ENCODE measurements at regions not wholly inside any gene's neighbourhood (a gene's known extent, or its start where the extent isn't known, plus 50 kb on each side); places are given as distances from the start of the nearest gene placed in this dataset.
"Not testable (repeated sequence)": the region's sequence is repeated elsewhere in the genome, so short reads cannot be mapped to it uniquely, and the experiment has no call there.

GRCh38 chr21:26233297-26233696, 62.7 kb upstream of the APP start:
- DNase-seq; intact Hi-C loops (cut with DNase I); ATAC-seq: not testable (repeated sequence)

- intact Hi-C loops (cut with DNase I); ATAC-seq; DNase-seq: not testable (repeated sequence)
Measured at GRCh38 chr21:26232491-26232890, 61.9 kb upstream of the APP start.

GRCh38 chr21:26227130-26227529, 56.6 kb upstream of the APP start:
- intact Hi-C loops (cut with DNase I): no loop called here
- DNase-seq: no peak
- ATAC-seq: no peak

GRCh38 chr21:26226724-26227123, 56.2 kb upstream of the APP start:
- ATAC-seq (no peak), DNase-seq (no peak)
- intact Hi-C loops (cut with DNase I): no loop called here

- DNase-seq (no peak), ATAC-seq (no peak)
- intact Hi-C loops (cut with DNase I): no loop called here
Measured at GRCh38 chr21:26225046-26225445, 54.5 kb upstream of the APP start.

GRCh38 chr21:26224366-26224765, 53.8 kb upstream of the APP start:
- no peak for DNase-seq
- ATAC-seq: no peak
- intact Hi-C loops (cut with DNase I): no loop called here
